K562 (cell line): ENCODE measurements at regions not wholly inside any gene's neighbourhood (a gene's known extent, or its start where the extent isn't known, plus 50 kb on each side); places are given as distances from the start of the nearest gene placed in this dataset.

Source experiments
- REST ChIP-seq, 2 experiments: fragments of 450-650 bp; formaldehyde crosslinking in 1 of 2; IDR thresholded peaks; 2 replicates each; pipeline versions ENCODE4 v1.4.0 to v1.6.1; 2014 to 2020; ENCODE audit warnings: mild to moderate bottlenecking in 2 of 2, borderline replicate concordance in 1 of 2, low read depth in 1 of 2
- SIN3A ChIP-seq, 2 experiments: fragments of 150-350 bp in 1 of 2; IDR thresholded peaks; 2 replicates each; pipeline ENCODE4 v1.6.1; 2011 to 2016; ENCODE audit warnings: borderline replicate concordance in 2 of 2, low read depth in 2 of 2, low read length in 2 of 2, mild to moderate bottlenecking in 2 of 2, moderate library complexity in 2 of 2; ENCODE audit not compliant: control insufficient read depth in 1 of 2

- TF ChIP-seq SIN3A (IDR thresholded peaks at IDR 0.05; ENCODE audit: borderline replicate concordance in 2 of 2, control insufficient read depth in 1 of 2, low read depth in 2 of 2, low read length in 2 of 2) (no peak), REST (IDR thresholded peaks at IDR 0.05; ENCODE audit: borderline replicate concordance) (no peak), REST (CRISPR knock-in tag; IDR thresholded peaks at IDR 0.05; ENCODE audit: low read depth) (no peak)
These were observed 307.6 kb upstream of the NOCT start for GRCh38 chr4:138707746-138708677.
